Tibial artery (tissue), 4 donors: ENCODE measurements at regions not wholly inside any gene's neighbourhood (a gene's known extent, or its start where the extent isn't known, plus 50 kb on each side); places are given as distances from the start of the nearest gene placed in this dataset.

Experiments used
- DNase-seq, 2 donors: peaks; one replicate each; pipeline ENCODE4 v3.0.0-alpha.2; 2019
- H3K27ac ChIP-seq, 2 donors: fragments of 200-600 bp; sonication (generic) in 1 of 2; 1 replicate in 1 of 2; 2 replicates in 1 of 2; pipeline ENCODE4 v1.5.1; 2018 to 2019; ENCODE audit warnings: mild to moderate bottlenecking in 1 of 2
- H3K27me3 ChIP-seq, 2 donors: fragments of 200-600 bp; sonication (generic) in 1 of 2; one replicate each; pipeline versions ENCODE4 v1.5.1 to v1.6.0; 2016 to 2019
- H3K36me3 ChIP-seq, 3 donors: fragments of 200-600 bp; sonication (generic) in 2 of 3; one replicate each; pipeline ENCODE4 v1.5.1; 2016 to 2019; ENCODE audit warnings: mild to moderate bottlenecking in 2 of 3
- H3K4me1 ChIP-seq, 4 donors: fragments of 200-600 bp; sonication (generic) in 2 of 4; 1 replicate in 3 of 4; 2 replicates in 1 of 4; pipeline ENCODE4 v1.5.1; 2016 to 2019
- H3K4me3 ChIP-seq, 2 donors: fragments of 200-600 bp; sonication (generic) in 1 of 2; 1 replicate in 1 of 2; 2 replicates in 1 of 2; pipeline ENCODE4 v1.5.1; 2018 to 2019; ENCODE audit warnings: mild to moderate bottlenecking in 2 of 2
- H3K9me3 ChIP-seq, 3 donors: fragments of 200-600 bp; sonication (generic) in 1 of 3; one replicate each; pipeline ENCODE4 v1.5.1; 2016 to 2019
- CTCF ChIP-seq, 2 experiments: fragments of 200-600 bp in 1 of 2; fragments of 450-650 bp in 1 of 2; IDR thresholded peaks; one replicate each; pipeline ENCODE4 v1.5.1; 2017 to 2019; ENCODE audit warnings: antibody characterized with exemption in 2 of 2, mild to moderate bottlenecking in 1 of 2, moderate library complexity in 1 of 2
- intact Hi-C: fragments of 100-400 bp; cut with DNase I; formaldehyde crosslinking; loops from one replicate; pipeline ENCODE4 v1.15.0; 2023; ENCODE audit warnings: low total_unique reads

- Histone ChIP-seq H3K27me3 (peaks cover 0 to 27% of the 10 kb centered on the region in 2 donors), H3K9me3 (peaks cover 0 to 15% (median 7%) of the 10 kb centered on the region in 3 donors), H3K36me3 (no peaks in the 10 kb centered on the region), H3K4me1 (no peaks in the 10 kb centered on the region), H3K27ac (no peak overlapping the region), H3K4me3 (no peak overlapping the region)
- intact Hi-C loops = no loop called here
- DNase-seq = no peak
- TF ChIP-seq CTCF (IDR thresholded peaks at IDR 0.05) = no peak
Observed at GRCh38 chr22:49322231-49322630, 505.4 kb downstream of the BRD1 start.

GRCh38 chr22:49321477-49322055 is 506.1 kb downstream of the BRD1 start:
- Histone ChIP-seq H3K27me3 (peaks cover 0 to 27% of the 10 kb centered on the region in 2 donors), H3K4me1 (no peaks in the 10 kb centered on the region), H3K4me3 (no peak overlapping the region), H3K9me3 (peaks cover 0 to 9% (median 7%) of the 10 kb centered on the region in 3 donors), H3K36me3 (no peaks in the 10 kb centered on the region), H3K27ac (no peak overlapping the region)
- TF ChIP-seq CTCF (IDR thresholded peaks at IDR 0.05) = no peak
- intact Hi-C loops = no loop called here
- DNase-seq = no peak

- no peak for DNase-seq
- Histone ChIP-seq H3K27me3 (peaks cover 0 to 27% of the 10 kb centered on the region in 2 donors), H3K4me3 (no peak overlapping the region), H3K27ac (no peak overlapping the region), H3K36me3 (no peaks in the 10 kb centered on the region), H3K9me3 (peaks cover 0 to 2% (median 1%) of the 10 kb centered on the region in 3 donors), H3K4me1 (no peaks in the 10 kb centered on the region)
- intact Hi-C loops = no loop called here
- no peak for TF ChIP-seq CTCF (IDR thresholded peaks at IDR 0.05)
Observed at GRCh38 chr22:49320714-49321476, 506.8 kb downstream of the BRD1 start.

- no peak overlapping the region for H3K27ac ChIP-seq
- no peaks in the 10 kb centered on the region for H3K36me3 ChIP-seq
- no peak for TF ChIP-seq CTCF (IDR thresholded peaks at IDR 0.05)
- DNase-seq = no peak
- no peak overlapping the region for H3K4me3 ChIP-seq
- H3K9me3 ChIP-seq = no peaks in the 10 kb centered on the region
- intact Hi-C loops = no loop called here
- peaks cover 0 to 8% of the 10 kb centered on the region in 2 donors for H3K27me3 ChIP-seq
- no peaks in the 10 kb centered on the region for H3K4me1 ChIP-seq
Observed at GRCh38 chr22:49317369-49317768, 510.3 kb downstream of the BRD1 start.

GRCh38 chr22:49312601-49313000 is 515.1 kb downstream of the BRD1 start:
- no peak for DNase-seq
- Histone ChIP-seq H3K27me3 (peaks cover 0 to 4% of the 10 kb centered on the region in 2 donors), H3K27ac (no peak overlapping the region), H3K9me3 (no peaks in the 10 kb centered on the region), H3K36me3 (no peaks in the 10 kb centered on the region), H3K4me3 (no peak overlapping the region), H3K4me1 (no peaks in the 10 kb centered on the region)
- intact Hi-C loops = no loop called here
- no peak for TF ChIP-seq CTCF (IDR thresholded peaks at IDR 0.05)
